HepG2 (cell line): ENCODE measurements at regions not wholly inside any gene's neighbourhood (a gene's known extent, or its start where the extent isn't known, plus 50 kb on each side); places are given as distances from the start of the nearest gene placed in this dataset.

ENCODE experiments used
- ATAC-seq: fragments of 200-7000 bp; cut with Tn5 transposase; 3 replicates; pipeline ENCODE4 v1.9.1; 2020; ENCODE audit warnings: mild to moderate bottlenecking, moderate library complexity
- BruUV-seq: library from RNA; stranded (reverse); fragments of 400-500 nt; replicated peaks from 2 replicates; lab custom pipeline; 2021; lab: Mats Ljungman, UMichigan
- CTCF ChIA-PET: fragments of 300-600 bp; formaldehyde crosslinking; extraction: SDS; loops from one replicate; lab custom pipeline; 2021; ENCODE audit warnings: low total read pairs, inconsistent platforms, low intra/inter-chr PET ratio; lab: Yijun Ruan, JAX
- POLR2A ChIA-PET: fragments of 350-600 bp; sonication (Branson Sonifier 250); formaldehyde crosslinking; loops from one replicate; lab custom pipeline; 2020; ENCODE audit warnings: antibody characterized with exemption, inconsistent platforms; lab: Yijun Ruan, JAX
- DNase-seq: peaks from one replicate; pipeline ENCODE4 v3.0.0-alpha.2; 2015; ENCODE audit warnings: low spot score
- FAIRE-seq: peaks from 3 replicates; lab custom pipeline; 2011; peaks lifted over from hg19 to GRCh38; lab: Jason Lieb, UNC
- H2AFZ ChIP-seq: one replicate; pipeline ENCODE4 v1.6.1; 2011; ENCODE audit warnings: low read length, inconsistent platforms
- H3K27ac ChIP-seq: fragments of 300-600 bp; 3 replicates; pipeline ENCODE4 v1.8.0; 2011; ENCODE audit warnings: mixed run types, mild to moderate bottlenecking, mixed read lengths, low read length, inconsistent platforms; ENCODE audit not compliant: insufficient read depth; ENCODE audit errors: extremely low read length
- H3K27me3 ChIP-seq, 2 experiments: fragments of 200-600 bp in 1 of 2; 2 replicates in 1 of 2; 3 replicates in 1 of 2; pipeline versions ENCODE4 v1.6.0 to v1.8.0; 2011; ENCODE audit warnings: low read length in 2 of 2, mild to moderate bottlenecking in 2 of 2, moderate library complexity in 2 of 2, inconsistent platforms in 1 of 2; ENCODE audit not compliant: insufficient read depth in 2 of 2, control insufficient read depth in 1 of 2
- H3K36me3 ChIP-seq, 2 experiments: fragments of 200-600 bp in 1 of 2; replicated peaks in 1 of 2; 2 replicates in 1 of 2; 3 replicates in 1 of 2; pipeline versions ENCODE4 v1.5.1 to v1.8.0; 2011; ENCODE audit warnings: low read length in 2 of 2, inconsistent platforms in 1 of 2; ENCODE audit not compliant: insufficient read depth in 2 of 2, control insufficient read depth in 1 of 2
- H3K4me1 ChIP-seq: 2 replicates; pipeline ENCODE4 v1.5.1; 2012; ENCODE audit warnings: low read length, inconsistent platforms; ENCODE audit not compliant: insufficient read depth
- H3K4me2 ChIP-seq: 2 replicates; pipeline ENCODE4 v1.6.0; 2011; ENCODE audit warnings: low read depth, low read length, inconsistent platforms
- H3K4me3 ChIP-seq, 3 experiments: fragments of 200-600 bp in 1 of 3; sonication (generic), shearing (Covaris generic) in 1 of 3; replicated peaks in 1 of 3; 2 replicates each; pipeline ENCODE4 v1.5.1; 2011 to 2016; ENCODE audit warnings: low read length in 3 of 3, inconsistent platforms in 2 of 3, low read depth in 2 of 3, mild to moderate bottlenecking in 2 of 3, control low read depth in 1 of 3, mixed read lengths in 1 of 3; ENCODE audit not compliant: insufficient read depth in 1 of 3
- H3K79me2 ChIP-seq: one replicate; pipeline ENCODE4 v1.6.1; 2011; ENCODE audit warnings: low read length, inconsistent platforms; ENCODE audit not compliant: insufficient read depth
- H3K9ac ChIP-seq: 2 replicates; pipeline ENCODE4 v1.6.0; 2011; ENCODE audit warnings: mild to moderate bottlenecking, low read depth, low read length, inconsistent platforms; ENCODE audit not compliant: insufficient read depth
- H3K9me3 ChIP-seq: 2 replicates; pipeline ENCODE4 v1.5.1; 2012; ENCODE audit warnings: mild to moderate bottlenecking, low read length
- H4K20me1 ChIP-seq: 2 replicates; pipeline ENCODE4 v1.6.0; 2011; ENCODE audit warnings: inconsistent platforms, mild to moderate bottlenecking, low read length, moderate library complexity; ENCODE audit not compliant: insufficient read depth
- CREB3 ChIP-seq: sonication (generic); formaldehyde crosslinking; IDR thresholded peaks from 2 replicates; pipeline ENCODE4 v1.5.0; 2020; ENCODE audit warnings: missing genetic modification reagents
- CREBL2 ChIP-seq: sonication (generic); formaldehyde crosslinking; IDR thresholded peaks from 2 replicates; pipeline ENCODE4 v1.8.1; 2023; ENCODE audit warnings: missing genetic modification reagents, mild to moderate bottlenecking, borderline replicate concordance
- KLF11 ChIP-seq: IDR thresholded peaks from 2 replicates; pipeline ENCODE4 v1.6.1; 2016; ENCODE audit warnings: missing compliant biosample characterization
- MTA1 ChIP-seq: sonication (generic); formaldehyde crosslinking; IDR thresholded peaks from 2 replicates; pipeline ENCODE4 v1.4.0; 2020; ENCODE audit warnings: missing genetic modification reagents, mild to moderate bottlenecking, borderline replicate concordance
- NFRKB ChIP-seq: fragments of 450-650 bp; IDR thresholded peaks from 2 replicates; pipeline ENCODE4 v1.6.1; 2017
- SOX6 ChIP-seq, 2 experiments: fragments of 450-650 bp in 1 of 2; sonication (generic) in 1 of 2; formaldehyde crosslinking in 1 of 2; IDR thresholded peaks; 2 replicates each; pipeline versions ENCODE4 v1.4.0 to v1.6.1; 2017 to 2020; ENCODE audit warnings: antibody characterized with exemption in 1 of 2, mild to moderate bottlenecking in 1 of 2, missing genetic modification reagents in 1 of 2
- YY1 ChIP-seq: IDR thresholded peaks from 2 replicates; pipeline ENCODE4 v1.6.1; 2011; ENCODE audit warnings: low read length, low read depth, moderate library complexity, mild to moderate bottlenecking; ENCODE audit not compliant: insufficient read depth, insufficient replicate concordance
- ZIK1 ChIP-seq: sonication (generic); formaldehyde crosslinking; IDR thresholded peaks from 2 replicates; pipeline ENCODE4 v1.5.0; 2020; ENCODE audit warnings: mild to moderate bottlenecking, low read depth, missing genetic modification reagents, borderline replicate concordance
- ZNF10 ChIP-seq: sonication (generic); formaldehyde crosslinking; IDR thresholded peaks from 2 replicates; pipeline ENCODE4 v1.4.0; 2020; ENCODE audit warnings: mild to moderate bottlenecking, low read depth, missing genetic modification reagents, borderline replicate concordance
- ZNF232 ChIP-seq: sonication (generic); formaldehyde crosslinking; IDR thresholded peaks from 2 replicates; pipeline ENCODE4 v1.4.0; 2020; ENCODE audit warnings: missing genetic modification reagents, borderline replicate concordance
- ZNF260 ChIP-seq: sonication (generic); formaldehyde crosslinking; IDR thresholded peaks from 2 replicates; pipeline ENCODE4 v1.4.0; 2020; ENCODE audit warnings: missing genetic modification reagents, low read depth, mild to moderate bottlenecking, borderline replicate concordance
- ZNF317 ChIP-seq: sonication (generic); formaldehyde crosslinking; IDR thresholded peaks from 2 replicates; pipeline ENCODE4 v1.5.0; 2020; ENCODE audit warnings: mild to moderate bottlenecking, missing genetic modification reagents
- ZNF615 ChIP-seq: sonication (generic); formaldehyde crosslinking; IDR thresholded peaks from 2 replicates; pipeline ENCODE4 v1.5.0; 2020; ENCODE audit warnings: mild to moderate bottlenecking, missing genetic modification reagents, borderline replicate concordance
- ZNF7 ChIP-seq: IDR thresholded peaks from 2 replicates; pipeline ENCODE4 v1.6.1; 2016; ENCODE audit warnings: missing biosample characterization, missing genetic modification reagents
- ZNF839 ChIP-seq: sonication (generic); formaldehyde crosslinking; IDR thresholded peaks from 2 replicates; pipeline ENCODE4 v1.4.0; 2020; ENCODE audit warnings: missing genetic modification reagents, mild to moderate bottlenecking, borderline replicate concordance
- ZNF850 ChIP-seq: sonication (generic); formaldehyde crosslinking; conservative IDR thresholded peaks from 2 replicates; pipeline ENCODE4 v1.9.0; 2021; ENCODE audit warnings: mild to moderate bottlenecking, missing genetic modification reagents
- ZNF879 ChIP-seq: sonication (generic); formaldehyde crosslinking; IDR thresholded peaks from 2 replicates; pipeline ENCODE4 v1.8.1; 2023; ENCODE audit warnings: missing genetic modification reagents
- ZSCAN9 ChIP-seq: IDR thresholded peaks from 2 replicates; pipeline ENCODE4 v1.6.1; 2016; ENCODE audit warnings: borderline replicate concordance
- WGBS: methylation state at CpG from one replicate; pipeline ENCODE4 v1.1.6; 2017; ENCODE audit warnings: low lambda C conversion rate; 5-methylcytosine and 5-hydroxymethylcytosine counted together
- in situ Hi-C: cut with HindIII; loops from 2 replicates; pipeline ENCODE4 v1.10.0; 2017; ENCODE audit warnings: low pct_unique_long_range_greater_than_20kb; ENCODE audit not compliant: extremely low pct_ligation_motif_present
- intact Hi-C: fragments of 100-400 bp; cut with micrococcal nuclease; formaldehyde crosslinking; loops from one replicate; pipeline ENCODE4 v1.10.0; 2022; ENCODE audit not compliant: unreplicated experiment

DNA sequence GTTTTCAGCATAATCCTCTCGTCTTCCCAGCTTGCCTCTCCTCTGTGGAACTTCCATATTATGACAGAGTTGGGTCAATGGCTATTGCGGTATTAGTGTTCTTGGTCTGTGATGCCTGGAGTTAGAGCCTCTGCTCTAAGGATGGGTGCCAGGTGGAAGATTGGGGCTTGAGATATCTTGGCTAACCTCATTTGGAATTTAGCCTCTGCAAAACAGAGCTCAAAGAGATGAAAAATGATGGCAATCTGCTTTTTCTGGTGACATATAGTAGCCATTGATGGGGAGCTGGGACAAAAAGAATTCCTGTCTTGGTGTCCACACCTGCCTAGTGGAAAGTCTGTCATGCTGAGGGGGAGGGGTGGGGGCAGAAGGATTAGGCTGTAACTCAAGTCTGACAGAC lies 152.1 kb downstream of the RPL10L start:
- intact Hi-C loops (no loop called here), in situ Hi-C loops (no loop called here)
- H3K79me2 ChIP-seq = no peaks in the 10 kb centered on the region
- no TSS peak for BruUV-seq
- WGBS = 0% methylated on average over 2 of the region's 2 CpGs
- H2AFZ ChIP-seq = no peak overlapping the region
- peaks cover 27% of the 10 kb centered on the region for H3K9me3 ChIP-seq
- no peaks in the 10 kb centered on the region for H3K4me1 ChIP-seq
- DNase-seq (no peak), FAIRE-seq (no peak)
- no peak overlapping the region for H3K9ac ChIP-seq
- ChIA-PET CTCF (no interaction called here), POLR2A (no interaction called here)
- no peak overlapping the region for H3K4me3 ChIP-seq
- TF ChIP-seq ZNF260 (CRISPR knock-in tag) = no peak
- no peak for TF ChIP-seq ZNF879 (CRISPR knock-in tag)
- TF ChIP-seq YY1 = no peak
- no peak for TF ChIP-seq MTA1
- no peak for TF ChIP-seq SOX6 (IDR thresholded peaks at IDR 0.05)
- TF ChIP-seq SOX6 (CRISPR knock-in tag; IDR thresholded peaks at IDR 0.05) = no peak
- TF ChIP-seq ZNF232 = no peak
- TF ChIP-seq ZSCAN9 (CRISPR knock-in tag) = no peak
- no peak for TF ChIP-seq CREB3 (CRISPR knock-in tag)
- TF ChIP-seq ZNF615 (CRISPR knock-in tag) = no peak
- no peak for TF ChIP-seq ZNF839 (CRISPR knock-in tag)
- no peak for TF ChIP-seq ZNF7 (CRISPR knock-in tag)
- TF ChIP-seq ZIK1 = no peak
- no peak for TF ChIP-seq ZNF10 (CRISPR knock-in tag)
- TF ChIP-seq CREBL2 = no peak
- no peak for TF ChIP-seq KLF11 (CRISPR knock-in tag)
- no peak for TF ChIP-seq NFRKB
- no peak for TF ChIP-seq ZNF850
- TF ChIP-seq ZNF317 (CRISPR knock-in tag) = no peak
- TF ChIP-seq, all 625 proteins: peak for 0
- no peak for ATAC-seq
- Histone ChIP-seq H3K4me2 (no peak overlapping the region), H3K27me3 (no peaks in the 10 kb centered on the region; a peak in 1 of 5 replicates), H4K20me1 (no peaks in the 10 kb centered on the region), H3K27ac (no peak overlapping the region), H3K36me3 (no peaks in the 10 kb centered on the region)
